ENCODE measurements at regions not wholly inside any gene's neighbourhood (a gene's known extent, or its start where the extent isn't known, plus 50 kb on each side); places are given as distances from the start of the nearest gene placed in this dataset.

DNA sequence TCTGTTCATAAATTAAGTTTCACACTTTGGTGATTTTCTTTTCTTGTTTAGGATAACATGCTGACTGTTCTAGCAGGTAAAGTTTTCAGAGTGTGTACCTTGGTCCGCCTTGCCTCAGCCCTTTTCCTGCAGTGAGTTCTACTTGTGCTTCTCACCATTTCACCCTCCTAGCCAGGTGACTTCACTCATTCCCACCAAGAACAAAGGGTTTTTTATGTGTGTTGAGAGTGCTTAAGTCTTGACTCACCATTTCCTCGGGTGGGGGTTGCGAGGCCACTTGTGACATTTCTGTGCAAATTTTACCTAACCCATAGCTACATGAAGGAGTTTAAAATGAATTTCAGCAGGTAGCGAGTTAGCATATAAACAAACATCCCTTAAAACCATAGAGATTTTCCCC is 81.4 kb downstream of the C3orf38 start:
- no peaks in the 10 kb centered on the region for H3K9me3 ChIP-seq
- H3K36me3 ChIP-seq: no peaks in the 10 kb centered on the region
- 61 to 82% methylated on average over 4 of the region's 4 CpGs for WGBS, 2 donors
- no peaks in the 10 kb centered on the region for H3K4me1 ChIP-seq
- intact Hi-C loops (cut with DNase I): no loop called here
- H3K27ac ChIP-seq: no peak overlapping the region
- no peak overlapping the region for H3K4me3 ChIP-seq
- no peaks in the 10 kb centered on the region for H3K27me3 ChIP-seq
- TF ChIP-seq EP300 (IDR thresholded peaks at IDR 0.05) (no peak), POLR2AphosphoS5 (IDR thresholded peaks at IDR 0.05) (no peak), POLR2A (IDR thresholded peaks at IDR 0.05) (no peak)
- TF ChIP-seq, protein P1, sequence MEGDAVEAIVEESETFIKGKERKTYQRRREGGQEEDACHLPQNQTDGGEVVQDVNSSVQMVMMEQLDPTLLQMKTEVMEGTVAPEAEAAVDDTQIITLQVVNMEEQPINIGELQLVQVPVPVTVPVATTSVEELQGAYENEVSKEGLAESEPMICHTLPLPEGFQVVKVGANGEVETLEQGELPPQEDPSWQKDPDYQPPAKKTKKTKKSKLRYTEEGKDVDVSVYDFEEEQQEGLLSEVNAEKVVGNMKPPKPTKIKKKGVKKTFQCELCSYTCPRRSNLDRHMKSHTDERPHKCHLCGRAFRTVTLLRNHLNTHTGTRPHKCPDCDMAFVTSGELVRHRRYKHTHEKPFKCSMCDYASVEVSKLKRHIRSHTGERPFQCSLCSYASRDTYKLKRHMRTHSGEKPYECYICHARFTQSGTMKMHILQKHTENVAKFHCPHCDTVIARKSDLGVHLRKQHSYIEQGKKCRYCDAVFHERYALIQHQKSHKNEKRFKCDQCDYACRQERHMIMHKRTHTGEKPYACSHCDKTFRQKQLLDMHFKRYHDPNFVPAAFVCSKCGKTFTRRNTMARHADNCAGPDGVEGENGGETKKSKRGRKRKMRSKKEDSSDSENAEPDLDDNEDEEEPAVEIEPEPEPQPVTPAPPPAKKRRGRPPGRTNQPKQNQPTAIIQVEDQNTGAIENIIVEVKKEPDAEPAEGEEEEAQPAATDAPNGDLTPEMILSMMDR (IDR thresholded peaks at IDR 0.05): no peak
- no peak for DNase-seq

- TF ChIP-seq EP300 (IDR thresholded peaks at IDR 0.05) (no peak), POLR2A (IDR thresholded peaks at IDR 0.05) (no peak), POLR2AphosphoS5 (IDR thresholded peaks at IDR 0.05) (no peak)
- TF ChIP-seq, protein P1 (IDR thresholded peaks at IDR 0.05): no peak
- intact Hi-C loops (cut with DNase I): no loop called here
- no peak for DNase-seq
- Histone ChIP-seq H3K36me3 (no peaks in the 10 kb centered on the region), H3K9me3 (no peaks in the 10 kb centered on the region), H3K27ac (no peak overlapping the region), H3K27me3 (no peaks in the 10 kb centered on the region), H3K4me3 (no peak overlapping the region), H3K4me1 (no peaks in the 10 kb centered on the region)
- 29 to 80% methylated on average over 1 of the region's 1 CpG for WGBS, 2 donors
Measured at GRCh38 chr3:88231632-88232031, 81.9 kb downstream of the C3orf38 start.

GRCh38 chr3:88235102-88235501 is 85.3 kb downstream of the C3orf38 start:
- intact Hi-C loops (cut with DNase I): no loop called here

DNA sequence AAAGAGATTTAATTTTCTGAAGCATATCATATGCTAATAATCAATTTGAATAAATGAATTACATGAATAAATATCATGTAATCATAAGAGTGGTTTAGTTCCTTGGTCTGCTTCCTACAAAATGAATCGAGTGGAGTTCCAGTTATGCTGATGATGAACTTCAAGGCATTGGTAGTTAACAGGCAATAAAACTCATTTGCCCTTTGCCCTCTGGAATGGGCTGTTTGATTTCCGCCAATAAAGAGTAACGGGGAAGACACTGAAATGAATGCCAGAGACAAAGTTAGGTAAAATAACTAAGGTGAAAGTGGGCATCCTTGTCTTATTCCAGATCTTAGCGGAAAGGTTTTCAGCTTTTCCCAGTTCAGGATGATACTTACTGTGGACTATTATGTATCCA is 90.1 kb downstream of the C3orf38 start:
- Histone ChIP-seq H3K4me3 (no peak overlapping the region), H3K9me3 (no peaks in the 10 kb centered on the region), H3K4me1 (no peaks in the 10 kb centered on the region), H3K27ac (no peak overlapping the region), H3K27me3 (no peaks in the 10 kb centered on the region), H3K36me3 (no peaks in the 10 kb centered on the region)
- TF ChIP-seq, protein P1 (IDR thresholded peaks at IDR 0.05): no peak
- TF ChIP-seq POLR2AphosphoS5 (IDR thresholded peaks at IDR 0.05) (no peak), POLR2A (IDR thresholded peaks at IDR 0.05) (no peak), EP300 (IDR thresholded peaks at IDR 0.05) (no peak)
- intact Hi-C loops (cut with DNase I): no loop called here
- no peak for DNase-seq
- WGBS, 2 donors: 38 to 72% methylated on average over 4 of the region's 4 CpGs

More at GRCh38 chr3:88235102-88235501, 85.3 kb downstream of the C3orf38 start:
- TF ChIP-seq EP300 (IDR thresholded peaks at IDR 0.05): no peak
- TF ChIP-seq POLR2A (IDR thresholded peaks at IDR 0.05): no peak
- no peak for TF ChIP-seq POLR2AphosphoS5 (IDR thresholded peaks at IDR 0.05)
- TF ChIP-seq, protein P1 (IDR thresholded peaks at IDR 0.05): no peak
- DNase-seq: no peak
- Histone ChIP-seq H3K9me3 (no peaks in the 10 kb centered on the region), H3K36me3 (no peaks in the 10 kb centered on the region), H3K27ac (no peak overlapping the region), H3K4me1 (no peaks in the 10 kb centered on the region), H3K4me3 (no peak overlapping the region), H3K27me3 (no peaks in the 10 kb centered on the region)
- WGBS, 2 donors: 0 to 31% methylated on average over 1 of the region's 1 CpG

- H3K27ac ChIP-seq: no peak overlapping the region
- H3K36me3 ChIP-seq: no peaks in the 10 kb centered on the region
- no peak overlapping the region for H3K4me3 ChIP-seq
- no peaks in the 10 kb centered on the region for H3K27me3 ChIP-seq
- H3K4me1 ChIP-seq: no peaks in the 10 kb centered on the region
- intact Hi-C loops (cut with DNase I): no loop called here
- no peaks in the 10 kb centered on the region for H3K9me3 ChIP-seq
- no peak for DNase-seq
- TF ChIP-seq, protein P1 (IDR thresholded peaks at IDR 0.05): no peak
- TF ChIP-seq EP300 (IDR thresholded peaks at IDR 0.05) (no peak), POLR2A (IDR thresholded peaks at IDR 0.05) (no peak), POLR2AphosphoS5 (IDR thresholded peaks at IDR 0.05) (no peak)
Measured at GRCh38 chr3:88248658-88249057, 98.9 kb downstream of the C3orf38 start.
